Panc1 (cell line): ENCODE measurements at regions not wholly inside any gene's neighbourhood (a gene's known extent, or its start where the extent isn't known, plus 50 kb on each side); places are given as distances from the start of the nearest gene placed in this dataset.

Experiments
- ATAC-seq: fragments of 200-7000 bp; cut with Tn5 transposase; 2 replicates; pipeline ENCODE4 v1.9.1; 2020; ENCODE audit warnings: mild to moderate bottlenecking, moderate library complexity
- BruUV-seq: library from RNA; stranded (reverse); fragments of 400-500 nt; replicated peaks from 2 replicates; lab custom pipeline; 2021; lab: Mats Ljungman, UMichigan
- CTCF ChIA-PET: fragments of 300-600 bp; sonication (Branson Sonifier 250); formaldehyde crosslinking; loops from one replicate; lab custom pipeline; 2022; ENCODE audit warnings: antibody characterized with exemption; lab: Charles Lee
- POLR2A ChIA-PET: fragments of 300-600 bp; sonication (Branson Sonifier 250); formaldehyde crosslinking; loops from one replicate; lab custom pipeline; 2022; ENCODE audit warnings: antibody characterized with exemption; lab: Charles Lee
- DNase-seq: peaks from one replicate; pipeline ENCODE4 v3.0.0-alpha.2; 2010; ENCODE audit warnings: low read depth, low spot score
- H3K27ac ChIP-seq: 2 replicates; pipeline ENCODE4 v1.5.1; 2011; ENCODE audit warnings: mild to moderate bottlenecking, low read length, inconsistent platforms
- H3K27me3 ChIP-seq: fragments of 200-500 bp; sonication (Bioruptor generic); 2 replicates; pipeline ENCODE4 v1.6.0; 2014; ENCODE audit warnings: low read length, inconsistent platforms; ENCODE audit not compliant: control insufficient read depth, insufficient read depth
- H3K36me3 ChIP-seq: fragments of 200-500 bp; sonication (Bioruptor generic); 2 replicates; pipeline ENCODE4 v1.5.1; 2014; ENCODE audit warnings: inconsistent platforms, mild to moderate bottlenecking, low read length, moderate library complexity; ENCODE audit not compliant: control insufficient read depth, insufficient read depth
- H3K4me1 ChIP-seq: 2 replicates; pipeline ENCODE4 v1.5.1; 2011; ENCODE audit warnings: inconsistent platforms, mild to moderate bottlenecking, low read length, moderate library complexity; ENCODE audit not compliant: control insufficient read depth, insufficient read depth
- H3K4me3 ChIP-seq, 2 experiments: 2 replicates each; pipeline ENCODE4 v1.5.1; 2011 to 2012; ENCODE audit warnings: low read depth in 2 of 2, low read length in 2 of 2, mild to moderate bottlenecking in 2 of 2, inconsistent platforms in 1 of 2, moderate library complexity in 1 of 2
- H3K9me3 ChIP-seq: fragments of 200-500 bp; sonication (Bioruptor generic); 2 replicates; pipeline ENCODE4 v1.5.1; 2014; ENCODE audit warnings: low read depth, mild to moderate bottlenecking, inconsistent platforms, low read length, moderate library complexity; ENCODE audit not compliant: control insufficient read depth, insufficient read depth
- CTCF ChIP-seq: fragments of 450-650 bp; IDR thresholded peaks from 2 replicates; pipeline ENCODE4 v1.5.1; 2017; ENCODE audit warnings: mild to moderate bottlenecking
- POLR2AphosphoS5 ChIP-seq: IDR thresholded peaks from 2 replicates; pipeline ENCODE4 v1.6.1; 2012; ENCODE audit warnings: mild to moderate bottlenecking, low read depth, low read length, moderate library complexity
- REST ChIP-seq, 2 experiments: IDR thresholded peaks; 2 replicates each; pipeline ENCODE4 v1.6.1; 2011 to 2012; ENCODE audit warnings: low read depth in 2 of 2, control low read depth in 1 of 2, low read length in 1 of 2, mild to moderate bottlenecking in 1 of 2, moderate library complexity in 1 of 2; ENCODE audit not compliant: insufficient read depth in 1 of 2
- SIN3A ChIP-seq: IDR thresholded peaks from 2 replicates; pipeline ENCODE4 v1.6.1; 2012; ENCODE audit warnings: low read depth, mild to moderate bottlenecking, low read length, moderate library complexity, borderline replicate concordance; ENCODE audit not compliant: insufficient read depth
- TCF7L2 ChIP-seq: IDR thresholded peaks from 2 replicates; pipeline ENCODE4 v1.6.1; 2011; ENCODE audit warnings: mild to moderate bottlenecking, low read depth, low read length, inconsistent platforms
- in situ Hi-C: cut with HindIII; loops from 2 replicates; pipeline ENCODE4 v1.10.0; 2016; ENCODE audit warnings: low sequenced_read_pairs, low pct_unique_long_range_greater_than_20kb
- intact Hi-C: fragments of 100-400 bp; cut with micrococcal nuclease; formaldehyde crosslinking; loops from one replicate; pipeline ENCODE4 v1.10.0; 2022; ENCODE audit not compliant: unreplicated experiment

- H3K36me3 ChIP-seq: no peaks in the 10 kb centered on the region
- ChIA-PET POLR2A (no interaction called here), CTCF (no interaction called here)
- no peaks in the 10 kb centered on the region for H3K9me3 ChIP-seq
- H3K27ac ChIP-seq: no peak overlapping the region
- H3K4me3 ChIP-seq: no peak overlapping the region
- ATAC-seq (no peak), DNase-seq (no peak)
- no peaks in the 10 kb centered on the region for H3K27me3 ChIP-seq
- H3K4me1 ChIP-seq: no peaks in the 10 kb centered on the region
- in situ Hi-C loops: no loop called here
- intact Hi-C loops: no loop called here
- TF ChIP-seq POLR2AphosphoS5 (no peak), CTCF (no peak)
- BruUV-seq: no TSS peak
Observed at GRCh38 chr14:25868521-25869314, 729.1 kb downstream of the NOVA1 start.

- TF ChIP-seq CTCF: no peak
- TF ChIP-seq REST (IDR thresholded peaks at IDR 0.05; ENCODE audit: insufficient read depth in 1 of 2, low read depth in 2 of 2, low read length in 1 of 2): no peak
- no peak for TF ChIP-seq SIN3A
- no peak for TF ChIP-seq TCF7L2
- no peak for TF ChIP-seq POLR2AphosphoS5
- no peaks in the 10 kb centered on the region for H3K27me3 ChIP-seq
- H3K4me1 ChIP-seq: no peaks in the 10 kb centered on the region
- POLR2A ChIA-PET: no interaction called here
- no peaks in the 10 kb centered on the region for H3K36me3 ChIP-seq
- in situ Hi-C loops (no loop called here), intact Hi-C loops (no loop called here)
- BruUV-seq: no TSS peak
- H3K4me3 ChIP-seq: no peak overlapping the region
- no peak for DNase-seq
- ATAC-seq: no peak
- no peaks in the 10 kb centered on the region for H3K9me3 ChIP-seq
- no peak overlapping the region for H3K27ac ChIP-seq
- CTCF ChIA-PET: no interaction called here
Observed at GRCh38 chr14:25861406-25861805, 736.4 kb downstream of the NOVA1 start.
